ENCODE measurements at regions not wholly inside any gene's neighbourhood (a gene's known extent, or its start where the extent isn't known, plus 50 kb on each side); places are given as distances from the start of the nearest gene placed in this dataset.

GRCh38 chr17:71482625-71483024 lies 638.2 kb upstream of the SOX9 start:
- TF ChIP-seq CTCF (IDR thresholded peaks at IDR 0.05; ENCODE audit: poor library complexity), result no peak
- no peak for TF ChIP-seq EZH2phosphoT487 (IDR thresholded peaks at IDR 0.05; ENCODE audit: low read depth, severe bottlenecking, unreplicated experiment)
- TF ChIP-seq EZH2 (IDR thresholded peaks at IDR 0.05; ENCODE audit: borderline replicate concordance), result no peak

Data from hepatocyte (in vitro differentiated cells).